SU-DHL-6 (cell line): ENCODE measurements at regions not wholly inside any gene's neighbourhood (a gene's known extent, or its start where the extent isn't known, plus 50 kb on each side); places are given as distances from the start of the nearest gene placed in this dataset.

Experiments
- H2AFZ ChIP-seq: fragments of 200-600 bp; sonication (generic); 2 replicates; pipeline ENCODE4 v1.6.1; 2014; ENCODE audit warnings: low read depth, mild to moderate bottlenecking, moderate library complexity, mixed read lengths, antibody characterized with exemption, low read length; ENCODE audit not compliant: severe bottlenecking
- H3F3A ChIP-seq: fragments of 200-600 bp; shearing (Covaris generic); 2 replicates; pipeline ENCODE4 v1.6.0; 2016; ENCODE audit warnings: antibody characterized with exemption, mild to moderate bottlenecking; ENCODE audit not compliant: insufficient read depth
- H3K27ac ChIP-seq: fragments of 200-600 bp; sonication (generic); 2 replicates; pipeline ENCODE4 v1.5.1; 2016; ENCODE audit warnings: low read depth, mild to moderate bottlenecking, low read length, moderate library complexity, mixed read lengths
- H3K27me3 ChIP-seq: fragments of 200-600 bp; sonication (generic), shearing (Covaris generic); 2 replicates; pipeline ENCODE4 v1.6.0; 2014; ENCODE audit warnings: mild to moderate bottlenecking, low read length
- H3K36me3 ChIP-seq: fragments of 200-600 bp; sonication (generic); 2 replicates; pipeline ENCODE4 v1.6.1; 2014; ENCODE audit warnings: mild to moderate bottlenecking, low read length, mixed read lengths
- H3K4me2 ChIP-seq: fragments of 300-600, 200-600 bp; shearing (Covaris generic), sonication (generic); 2 replicates; pipeline ENCODE4 v1.6.0; 2014; ENCODE audit warnings: low read length, low read depth, mild to moderate bottlenecking; ENCODE audit not compliant: poor library complexity, severe bottlenecking
- H3K4me3 ChIP-seq: fragments of 200-600 bp; sonication (generic); 2 replicates; pipeline ENCODE4 v1.5.1; 2014; ENCODE audit warnings: antibody characterized with exemption, low read length, mild to moderate bottlenecking, mixed read lengths; ENCODE audit not compliant: insufficient read depth, poor library complexity, severe bottlenecking
- H3K79me2 ChIP-seq: fragments of 200-600 bp; sonication (generic); 2 replicates; pipeline ENCODE4 v1.6.1; 2014; ENCODE audit warnings: mild to moderate bottlenecking, low read length, moderate library complexity; ENCODE audit not compliant: insufficient read depth
- H3K9ac ChIP-seq: fragments of 200-600 bp; sonication (generic); 2 replicates; pipeline ENCODE4 v1.7.0; 2014; ENCODE audit warnings: mild to moderate bottlenecking, low read length
- H3K9me2 ChIP-seq: fragments of 200-600 bp; sonication (generic); replicated peaks from 2 replicates; pipeline ENCODE4 v1.6.1; 2014; ENCODE audit warnings: low read length; ENCODE audit not compliant: insufficient read depth
- H3K9me3 ChIP-seq: fragments of 200-600 bp; sonication (generic); 2 replicates; pipeline ENCODE4 v1.6.1; 2014; ENCODE audit warnings: low read length, mixed read lengths; ENCODE audit not compliant: insufficient read depth
- H4K20me1 ChIP-seq: fragments of 200-600 bp; sonication (generic); 2 replicates; pipeline ENCODE4 v1.6.1; 2014; ENCODE audit warnings: low read depth, mild to moderate bottlenecking, antibody characterized with exemption, low read length, moderate library complexity, mixed read lengths
- CTCF ChIP-seq: fragments of 200-600 bp; sonication (generic); IDR thresholded peaks from one replicate; pipeline ENCODE4 v1.5.1; 2017; ENCODE audit warnings: antibody characterized with exemption, mild to moderate bottlenecking, low read length, moderate library complexity; ENCODE audit not compliant: insufficient read depth, poor library complexity, severe bottlenecking
- EZH2phosphoT487 ChIP-seq: fragments of 200-600 bp; sonication (generic), shearing (Covaris generic); conservative IDR thresholded peaks from 2 replicates; pipeline ENCODE4 v1.6.1; 2018; ENCODE audit warnings: mild to moderate bottlenecking, antibody characterized with exemption, low read length, moderate library complexity, mixed read lengths

GRCh38 chr4:175376287-175376977 is 435.6 kb downstream of the GPM6A start:
- no peak overlapping the region for H3K9ac ChIP-seq
- TF ChIP-seq EZH2phosphoT487 (no peak), CTCF (no peak)
- no peak overlapping the region for H3K27ac ChIP-seq
- no peaks in the 10 kb centered on the region for H3K36me3 ChIP-seq
- H2AFZ ChIP-seq, result no peak overlapping the region
- H3F3A ChIP-seq, result no peaks in the 10 kb centered on the region
- H4K20me1 ChIP-seq, result no peaks in the 10 kb centered on the region
- no peak overlapping the region for H3K4me2 ChIP-seq
- no peaks in the 10 kb centered on the region for H3K9me3 ChIP-seq
- H3K4me3 ChIP-seq, result no peak overlapping the region
- no peaks in the 10 kb centered on the region for H3K27me3 ChIP-seq
- H3K79me2 ChIP-seq, result no peaks in the 10 kb centered on the region
- H3K9me2 ChIP-seq, result no peaks in the 10 kb centered on the region

- Histone ChIP-seq H3K4me3 (no peak overlapping the region), H3K27me3 (no peaks in the 10 kb centered on the region), H3K9ac (no peak overlapping the region), H2AFZ (no peak overlapping the region), H3K79me2 (no peaks in the 10 kb centered on the region), H3K27ac (no peak overlapping the region), H3K9me3 (no peaks in the 10 kb centered on the region), H3K4me2 (no peak overlapping the region), H3F3A (no peaks in the 10 kb centered on the region), H3K36me3 (no peaks in the 10 kb centered on the region), H4K20me1 (no peaks in the 10 kb centered on the region), H3K9me2 (no peaks in the 10 kb centered on the region)
- TF ChIP-seq EZH2phosphoT487, result no peak
- TF ChIP-seq CTCF, result no peak
These were observed 434.9 kb downstream of the GPM6A start for GRCh38 chr4:175377203-175377602.

GRCh38 chr4:175378372-175378771 is 433.7 kb downstream of the GPM6A start:
- Histone ChIP-seq H3K27me3 (no peaks in the 10 kb centered on the region), H3K9me3 (no peaks in the 10 kb centered on the region)

More at GRCh38 chr4:175378372-175378771, 433.7 kb downstream of the GPM6A start:
- Histone ChIP-seq H2AFZ (no peak overlapping the region), H3K27ac (no peak overlapping the region), H3K9me2 (no peaks in the 10 kb centered on the region), H4K20me1 (no peaks in the 10 kb centered on the region), H3K79me2 (no peaks in the 10 kb centered on the region), H3K4me3 (no peak overlapping the region), H3K9ac (no peak overlapping the region), H3K4me2 (no peak overlapping the region), H3F3A (no peaks in the 10 kb centered on the region), H3K36me3 (no peaks in the 10 kb centered on the region)
- TF ChIP-seq EZH2phosphoT487 (no peak), CTCF (no peak)
